ENCODE measurements at regions not wholly inside any gene's neighbourhood (a gene's known extent, or its start where the extent isn't known, plus 50 kb on each side); places are given as distances from the start of the nearest gene placed in this dataset.
"Not testable (repeated sequence)": the region's sequence is repeated elsewhere in the genome, so short reads cannot be mapped to it uniquely, and the experiment has no call there.

DNA sequence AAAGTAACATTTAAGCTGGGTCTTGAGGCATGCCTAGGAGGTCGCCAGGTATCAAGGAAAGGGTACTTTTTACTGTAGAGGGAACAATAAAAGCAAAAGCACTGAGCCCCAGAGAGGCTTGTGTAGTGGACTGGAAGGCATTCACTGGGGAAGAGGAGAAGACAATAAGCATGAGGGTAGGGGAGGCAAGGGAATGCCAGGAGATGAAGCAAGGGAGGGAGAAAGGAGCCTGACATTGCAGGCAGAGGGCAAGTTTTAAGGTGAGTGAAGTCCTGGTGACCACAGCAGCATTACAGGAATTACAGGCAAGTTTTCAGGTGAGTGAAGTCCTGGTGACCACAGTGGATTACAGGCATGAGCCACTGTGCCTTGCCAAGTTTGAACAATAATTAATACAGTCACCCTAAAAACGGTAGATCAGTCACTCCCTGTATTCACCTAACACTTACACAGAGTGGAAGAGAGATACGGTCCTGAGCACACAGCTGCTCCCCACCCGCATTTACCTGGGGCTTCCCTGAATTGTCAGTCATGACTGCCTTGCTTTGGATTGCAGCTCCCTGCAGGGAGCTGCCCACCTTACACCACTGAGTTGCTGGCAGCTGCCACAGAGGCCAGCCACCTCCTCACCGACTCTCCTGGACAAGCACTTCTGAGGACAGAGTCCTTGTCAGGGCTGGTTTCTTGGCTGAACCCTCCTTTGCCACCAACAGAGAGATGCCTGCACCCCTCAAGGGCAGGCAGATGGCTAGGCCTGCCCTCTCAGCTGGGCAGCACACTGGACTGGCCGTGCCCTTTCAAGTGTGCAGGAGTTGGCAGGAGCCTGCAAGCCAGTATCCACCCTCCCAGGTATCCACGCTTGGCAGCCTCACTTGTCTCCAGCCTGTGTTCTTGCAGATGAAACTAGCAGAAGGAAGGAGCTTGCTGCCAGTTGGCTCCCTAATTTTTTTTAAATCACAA lies 59.0 kb upstream of the KCNK12 start:
- in situ Hi-C loops (cut with MboI; ENCODE audit: low sequenced_read_pairs, unreplicated experiment) = no loop called here
- TF ChIP-seq, protein P1, sequence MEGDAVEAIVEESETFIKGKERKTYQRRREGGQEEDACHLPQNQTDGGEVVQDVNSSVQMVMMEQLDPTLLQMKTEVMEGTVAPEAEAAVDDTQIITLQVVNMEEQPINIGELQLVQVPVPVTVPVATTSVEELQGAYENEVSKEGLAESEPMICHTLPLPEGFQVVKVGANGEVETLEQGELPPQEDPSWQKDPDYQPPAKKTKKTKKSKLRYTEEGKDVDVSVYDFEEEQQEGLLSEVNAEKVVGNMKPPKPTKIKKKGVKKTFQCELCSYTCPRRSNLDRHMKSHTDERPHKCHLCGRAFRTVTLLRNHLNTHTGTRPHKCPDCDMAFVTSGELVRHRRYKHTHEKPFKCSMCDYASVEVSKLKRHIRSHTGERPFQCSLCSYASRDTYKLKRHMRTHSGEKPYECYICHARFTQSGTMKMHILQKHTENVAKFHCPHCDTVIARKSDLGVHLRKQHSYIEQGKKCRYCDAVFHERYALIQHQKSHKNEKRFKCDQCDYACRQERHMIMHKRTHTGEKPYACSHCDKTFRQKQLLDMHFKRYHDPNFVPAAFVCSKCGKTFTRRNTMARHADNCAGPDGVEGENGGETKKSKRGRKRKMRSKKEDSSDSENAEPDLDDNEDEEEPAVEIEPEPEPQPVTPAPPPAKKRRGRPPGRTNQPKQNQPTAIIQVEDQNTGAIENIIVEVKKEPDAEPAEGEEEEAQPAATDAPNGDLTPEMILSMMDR (IDR thresholded peaks at IDR 0.05; ENCODE audit: borderline replicate concordance, control extremely low read depth, extremely low read depth, insufficient read depth, missing control alignments) = no peak
- DNase-seq (ENCODE audit: low spot score) = no peak

GRCh38 chr2:47628904-47629303 lies 58.1 kb upstream of the KCNK12 start:
- in situ Hi-C loops (cut with MboI; ENCODE audit: low sequenced_read_pairs, unreplicated experiment) = no loop called here

GRCh38 chr2:47626664-47627063 lies 55.9 kb upstream of the KCNK12 start:
- in situ Hi-C loops (cut with MboI; ENCODE audit: low sequenced_read_pairs, unreplicated experiment) = no loop called here
- no peak for DNase-seq (ENCODE audit: low spot score)
- TF ChIP-seq, protein P1 (IDR thresholded peaks at IDR 0.05; ENCODE audit: borderline replicate concordance, control extremely low read depth, extremely low read depth, insufficient read depth, missing control alignments) = no peak

More at GRCh38 chr2:47628904-47629303, 58.1 kb upstream of the KCNK12 start:
- DNase-seq (ENCODE audit: low spot score) = no peak
- TF ChIP-seq, protein P1 (IDR thresholded peaks at IDR 0.05; ENCODE audit: borderline replicate concordance, control extremely low read depth, extremely low read depth, insufficient read depth, missing control alignments) = no peak

DNA sequence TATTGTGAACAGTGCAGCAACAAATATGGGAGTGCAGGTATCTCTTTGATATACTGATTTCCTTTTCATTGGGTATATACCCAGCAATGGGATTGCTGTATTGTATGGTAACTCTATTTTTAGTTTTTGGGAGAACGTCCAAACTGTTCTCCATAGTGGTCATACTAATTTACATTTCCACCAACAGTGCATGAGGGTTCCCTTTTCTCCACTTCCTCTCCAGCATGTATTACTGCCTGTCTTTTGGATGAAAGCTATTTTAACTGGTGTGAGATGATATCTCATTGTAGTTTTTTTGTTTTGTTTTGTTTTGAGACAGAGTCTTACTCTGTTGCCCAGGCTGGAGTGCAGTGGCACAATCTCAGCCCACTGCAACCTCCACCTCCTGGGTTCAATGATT lies 52.4 kb upstream of the KCNK12 start:
- DNase-seq (ENCODE audit: low spot score); in situ Hi-C loops (cut with MboI; ENCODE audit: low sequenced_read_pairs, unreplicated experiment): not testable (repeated sequence)

DNA sequence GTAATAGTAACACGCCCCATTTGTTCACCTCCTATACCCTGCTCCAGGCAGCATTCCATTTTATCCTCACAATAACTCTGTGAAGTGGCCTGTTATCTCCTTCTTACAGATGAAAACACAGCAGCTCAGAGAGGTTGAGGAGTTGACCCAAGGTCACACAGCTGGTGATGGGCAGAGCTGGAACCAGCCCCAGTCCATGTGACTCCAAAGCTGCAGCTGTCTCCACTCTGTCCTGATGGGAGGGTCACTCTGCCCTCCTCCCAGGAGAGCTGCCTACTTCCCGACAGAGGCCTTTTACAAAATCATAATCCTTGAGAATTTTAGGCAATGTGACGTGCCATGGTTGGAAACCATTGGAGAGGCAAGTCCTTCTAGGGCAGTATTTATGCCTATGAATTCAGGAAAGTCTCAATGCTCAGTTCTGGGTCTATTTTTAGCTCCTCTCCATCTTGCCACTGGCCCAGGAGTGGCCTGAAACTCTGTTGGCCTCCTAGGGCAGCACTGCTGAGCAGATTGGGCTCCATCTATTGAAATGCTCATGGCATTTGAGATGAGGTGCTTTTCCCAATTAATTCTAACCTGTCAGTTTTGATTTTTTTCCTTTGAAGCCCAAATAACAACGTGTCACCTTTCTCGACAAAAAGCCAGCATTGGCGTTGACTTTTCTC lies 50.1 kb upstream of the KCNK12 start:
- DNase-seq (ENCODE audit: low spot score) = no peak
- TF ChIP-seq, protein P1 (IDR thresholded peaks at IDR 0.05; ENCODE audit: borderline replicate concordance, control extremely low read depth, extremely low read depth, insufficient read depth, missing control alignments) = no peak
- in situ Hi-C loops (cut with MboI; ENCODE audit: low sequenced_read_pairs, unreplicated experiment) = no loop called here
